Ovary (tissue), 7 donors: ENCODE measurements at regions not wholly inside any gene's neighbourhood (a gene's known extent, or its start where the extent isn't known, plus 50 kb on each side); places are given as distances from the start of the nearest gene placed in this dataset.

Experiments used
- DNase-seq, 5 donors: peaks; one replicate each; pipeline ENCODE4 v3.0.0-alpha.2; 2019 to 2020
- H3K27ac ChIP-seq, 2 donors: fragments of 200-600 bp; one replicate each; pipeline versions ENCODE4 v1.5.1 to v1.8.0; 2019 to 2022
- H3K27me3 ChIP-seq: fragments of 200-600 bp; one replicate; pipeline ENCODE4 v1.8.0; 2022
- H3K36me3 ChIP-seq: fragments of 200-600 bp; sonication (generic); one replicate; pipeline ENCODE4 v1.5.1; 2019
- H3K4me1 ChIP-seq: one replicate; pipeline ENCODE4 v1.8.1; 2013; ENCODE audit warnings: mild to moderate bottlenecking, moderate library complexity; ENCODE audit not compliant: insufficient read depth
- H3K4me3 ChIP-seq: fragments of 200-600 bp; sonication (generic); one replicate; pipeline ENCODE4 v1.5.1; 2017
- H3K9me3 ChIP-seq, 2 donors: fragments of 200-600 bp in 1 of 2; sonication (generic) in 1 of 2; one replicate each; pipeline versions ENCODE4 v1.5.1 to v1.8.1; 2013 to 2019; ENCODE audit warnings: mild to moderate bottlenecking in 1 of 2, moderate library complexity in 1 of 2
- EP300 ChIP-seq: sonication (generic); formaldehyde crosslinking; IDR thresholded peaks from one replicate; pipeline ENCODE4 v1.6.1; 2017; ENCODE audit warnings: antibody characterized with exemption
- POLR2A ChIP-seq: fragments of 450-650 bp; IDR thresholded peaks from one replicate; pipeline ENCODE4 v1.6.1; 2017; ENCODE audit warnings: antibody characterized with exemption, mild to moderate bottlenecking, moderate library complexity
- whole genome bisulfite sequencing, 3 donors: extraction: QIAGEN DNeasy Blood & Tissue Kit in 1 of 3; methylation state at CpG; one replicate each; pipeline versions ENCODE4 v1.1.5 to v1.1.7; 2013 to 2017; 5-methylcytosine and 5-hydroxymethylcytosine counted together
- intact Hi-C, 4 donors: fragments of 100-400 bp; cut with DNase I; formaldehyde crosslinking; loops; one replicate each; pipeline versions ENCODE4 v1.11.0 to v1.15.1; 2022 to 2023
- TF ChIP-seq, protein P1 (sequence below), 3 donors: fragments of 450-650 bp in 2 of 3; fragments of 200-600 bp in 1 of 3; IDR thresholded peaks; one replicate each; pipeline versions ENCODE4 v1.5.1 to v1.8.0; 2016 to 2022; ENCODE audit warnings: antibody characterized with exemption in 3 of 3, mild to moderate bottlenecking in 1 of 3
- donor health status: DM: no; HTN: no; CAD: no; lungs with moderate emphysema.
- donor health status: DM: no; HTN: no; CAD: no.
- donor health status: Bipolar disorder and iron deficiency.
- donor health status: DM: no; HTN: no; CAD: no.
- donor health status: DM: yes; HTN: yes; CAD: no.

DNA sequence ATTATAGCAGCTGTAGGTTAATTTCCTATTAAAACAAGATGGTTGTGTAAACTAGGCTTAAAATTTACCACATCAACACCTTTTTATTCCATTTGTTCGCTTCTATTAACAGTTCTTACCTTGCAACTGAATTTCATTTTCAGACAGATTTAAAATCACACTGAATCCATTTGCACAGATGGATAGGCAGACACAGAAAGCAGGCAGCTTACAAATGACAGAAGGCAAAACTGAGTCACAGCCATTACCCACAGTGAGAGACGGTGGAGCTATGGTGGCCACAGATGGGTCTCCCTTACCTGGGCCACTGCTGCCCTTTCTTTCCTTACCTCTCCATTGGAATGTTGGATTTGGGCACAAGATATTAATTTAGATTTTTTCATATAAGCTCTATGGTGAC, 1567.8 kb upstream of the SLC10A2 start:
- intact Hi-C loops: no loop called here
- TF ChIP-seq, protein P1, sequence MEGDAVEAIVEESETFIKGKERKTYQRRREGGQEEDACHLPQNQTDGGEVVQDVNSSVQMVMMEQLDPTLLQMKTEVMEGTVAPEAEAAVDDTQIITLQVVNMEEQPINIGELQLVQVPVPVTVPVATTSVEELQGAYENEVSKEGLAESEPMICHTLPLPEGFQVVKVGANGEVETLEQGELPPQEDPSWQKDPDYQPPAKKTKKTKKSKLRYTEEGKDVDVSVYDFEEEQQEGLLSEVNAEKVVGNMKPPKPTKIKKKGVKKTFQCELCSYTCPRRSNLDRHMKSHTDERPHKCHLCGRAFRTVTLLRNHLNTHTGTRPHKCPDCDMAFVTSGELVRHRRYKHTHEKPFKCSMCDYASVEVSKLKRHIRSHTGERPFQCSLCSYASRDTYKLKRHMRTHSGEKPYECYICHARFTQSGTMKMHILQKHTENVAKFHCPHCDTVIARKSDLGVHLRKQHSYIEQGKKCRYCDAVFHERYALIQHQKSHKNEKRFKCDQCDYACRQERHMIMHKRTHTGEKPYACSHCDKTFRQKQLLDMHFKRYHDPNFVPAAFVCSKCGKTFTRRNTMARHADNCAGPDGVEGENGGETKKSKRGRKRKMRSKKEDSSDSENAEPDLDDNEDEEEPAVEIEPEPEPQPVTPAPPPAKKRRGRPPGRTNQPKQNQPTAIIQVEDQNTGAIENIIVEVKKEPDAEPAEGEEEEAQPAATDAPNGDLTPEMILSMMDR (IDR thresholded peaks at IDR 0.05): no peak
- TF ChIP-seq EP300: no peak
- no peak for TF ChIP-seq POLR2A

DNA sequence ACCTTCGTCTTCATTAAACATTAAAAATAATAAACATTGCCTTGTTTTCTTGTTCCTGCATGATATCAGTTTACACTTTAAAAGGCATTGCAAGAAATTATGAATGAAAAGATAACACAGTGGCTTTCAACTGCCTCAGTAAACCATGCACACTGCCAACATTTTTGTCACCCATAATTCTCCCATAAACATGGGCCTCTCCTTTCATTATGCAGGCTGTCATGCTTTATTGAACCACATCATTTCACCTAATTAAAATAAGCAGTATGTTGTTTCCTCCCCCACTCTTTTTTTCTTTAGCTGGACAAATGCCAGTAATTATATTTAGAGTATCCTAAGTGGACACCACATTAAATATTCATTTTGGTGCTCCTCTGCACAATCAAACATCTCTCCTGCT, 1566.5 kb upstream of the SLC10A2 start:
- Histone ChIP-seq H3K27ac (no peak overlapping the region), H3K36me3 (no peaks in the 10 kb centered on the region), H3K9me3 (no peaks in the 10 kb centered on the region), H3K4me3 (no peak overlapping the region), H3K4me1 (no peaks in the 10 kb centered on the region), H3K27me3 (no peaks in the 10 kb centered on the region)
- 22 to 57% (median 37%) methylated on average over 1 of the region's 1 CpG for WGBS, 3 donors
- DNase-seq: no peak
- intact Hi-C loops: no loop called here
- TF ChIP-seq POLR2A (no peak), EP300 (no peak)
- TF ChIP-seq, protein P1 (IDR thresholded peaks at IDR 0.05): no peak

More for the DNA sequence above, 1567.8 kb upstream of the SLC10A2 start:
- DNase-seq: no peak
- no peaks in the 10 kb centered on the region for H3K36me3 ChIP-seq
- no peak overlapping the region for H3K4me3 ChIP-seq
- no peak overlapping the region for H3K27ac ChIP-seq
- no peaks in the 10 kb centered on the region for H3K9me3 ChIP-seq
- no peaks in the 10 kb centered on the region for H3K27me3 ChIP-seq
- no peaks in the 10 kb centered on the region for H3K4me1 ChIP-seq
- WGBS, 3 donors: 88 to 96% (median 91%) methylated on average over 2 of the region's 2 CpGs

DNA sequence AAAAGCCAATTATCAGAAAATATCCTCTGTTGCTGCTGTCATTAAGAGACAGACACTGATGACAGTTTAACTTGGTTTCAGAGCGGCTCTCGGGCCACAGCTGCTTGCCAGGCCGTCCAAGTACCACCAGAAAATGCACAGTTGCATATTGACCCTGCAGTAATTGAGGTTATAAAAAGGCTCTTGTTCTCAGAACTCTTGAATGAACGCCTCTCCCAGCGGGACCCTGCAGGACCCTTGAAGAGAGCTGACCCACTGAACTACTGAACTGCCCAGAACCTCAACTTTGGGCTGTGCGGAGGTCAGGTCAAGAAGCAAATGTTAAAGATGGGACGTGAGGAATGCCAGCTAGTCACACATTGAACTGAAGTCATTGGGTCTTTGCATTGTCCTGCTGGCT, 1559.0 kb upstream of the SLC10A2 start:
- DNase-seq: no peak
- no peak overlapping the region for H3K4me3 ChIP-seq
- no peaks in the 10 kb centered on the region for H3K27me3 ChIP-seq
- H3K9me3 ChIP-seq: no peaks in the 10 kb centered on the region
- H3K36me3 ChIP-seq: no peaks in the 10 kb centered on the region
- H3K4me1 ChIP-seq: no peaks in the 10 kb centered on the region
- intact Hi-C loops: no loop called here
- WGBS, 3 donors: 84 to 88% (median 88%) methylated on average over 7 of the region's 7 CpGs
- H3K27ac ChIP-seq: no peak overlapping the region
- TF ChIP-seq EP300: no peak
- no peak for TF ChIP-seq POLR2A
- TF ChIP-seq, protein P1 (IDR thresholded peaks at IDR 0.05): no peak

DNA sequence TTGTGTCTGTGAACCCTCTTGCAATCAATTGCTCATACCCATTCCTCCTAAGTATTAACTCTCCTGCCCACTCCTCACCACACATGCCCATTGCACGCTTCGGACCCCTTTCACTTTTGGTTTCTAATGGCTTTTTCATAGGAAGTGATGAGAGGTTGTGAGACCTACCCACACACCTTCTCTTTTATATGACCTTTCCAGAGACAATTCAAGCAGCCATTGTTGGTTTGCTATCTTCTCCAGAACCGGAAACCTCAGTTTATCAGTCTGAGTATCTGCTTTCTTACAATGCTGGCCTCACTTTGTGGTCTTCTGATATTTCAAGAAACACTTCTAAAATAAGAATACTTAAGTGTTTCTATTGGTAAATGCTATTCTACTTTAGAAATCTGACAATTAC, 1550.8 kb upstream of the SLC10A2 start:
- intact Hi-C loops: no loop called here
- H3K4me1 ChIP-seq: no peaks in the 10 kb centered on the region
- no peak overlapping the region for H3K27ac ChIP-seq
- H3K9me3 ChIP-seq: no peaks in the 10 kb centered on the region
- no peaks in the 10 kb centered on the region for H3K27me3 ChIP-seq
- TF ChIP-seq EP300: no peak
- TF ChIP-seq, protein P1 (IDR thresholded peaks at IDR 0.05): no peak
- no peak for TF ChIP-seq POLR2A
- no peak for DNase-seq
- no peaks in the 10 kb centered on the region for H3K36me3 ChIP-seq
- H3K4me3 ChIP-seq: no peak overlapping the region
- 88 to 95% (median 91%) methylated on average over 3 of the region's 3 CpGs for WGBS, 3 donors
